Left lung (tissue), 4 donors: ENCODE measurements at regions not wholly inside any gene's neighbourhood (a gene's known extent, or its start where the extent isn't known, plus 50 kb on each side); places are given as distances from the start of the nearest gene placed in this dataset.

Source experiments
- ATAC-seq: fragments of 200-7000 bp; cut with Tn5 transposase; one replicate; pipeline ENCODE4 v1.9.1; 2020; ENCODE audit warnings: moderate library complexity
- DNase-seq, 4 donors: peaks; one replicate each; pipeline ENCODE4 v3.0.0-alpha.2; 2013 to 2020
- H3K27ac ChIP-seq, 2 donors: fragments of 200-600 bp; sonication (generic) in 1 of 2; one replicate each; pipeline versions ENCODE4 v1.5.0 to v1.8.0; 2020 to 2021
- H3K27me3 ChIP-seq, 2 donors: fragments of 200-600 bp; sonication (generic) in 1 of 2; one replicate each; pipeline versions ENCODE4 v1.5.0 to v1.8.0; 2020 to 2021
- H3K36me3 ChIP-seq, 2 donors: fragments of 200-600 bp; sonication (generic) in 1 of 2; one replicate each; pipeline versions ENCODE4 v1.5.0 to v1.8.0; 2020 to 2021
- H3K4me1 ChIP-seq, 2 donors: fragments of 200-600 bp; one replicate each; pipeline ENCODE4 v1.8.0; 2021
- H3K4me3 ChIP-seq, 2 donors: fragments of 200-600 bp; sonication (generic) in 1 of 2; one replicate each; pipeline versions ENCODE4 v1.5.0 to v1.8.0; 2020 to 2021; ENCODE audit warnings: mild to moderate bottlenecking in 1 of 2
- H3K9me3 ChIP-seq, 2 donors: fragments of 200-600 bp; sonication (generic) in 1 of 2; one replicate each; pipeline versions ENCODE4 v1.5.0 to v1.8.0; 2020 to 2021
- CTCF ChIP-seq, 2 donors: fragments of 200-600 bp; sonication (generic) in 1 of 2; IDR thresholded peaks; one replicate each; pipeline versions ENCODE4 v1.5.0 to v1.8.0; 2021; ENCODE audit warnings: antibody characterized with exemption in 2 of 2
- intact Hi-C, 2 donors: fragments of 100-400 bp; cut with DNase I; formaldehyde crosslinking; loops; one replicate each; pipeline versions ENCODE4 v1.11.2 to v1.14.2; 2022
- donor health status: DM: no; HTN: yes; CAD: no.
- donor health status: DM: no; HTN: no; CAD: no.

GRCh38 chr10:107342711-107343110, 178.2 kb upstream of the SORCS1 start:
- H3K4me1 ChIP-seq: no peaks in the 10 kb centered on the region
- no peak overlapping the region for H3K4me3 ChIP-seq
- H3K27ac ChIP-seq: no peak overlapping the region
- H3K9me3 ChIP-seq: peaks cover 0 to 20% of the 10 kb centered on the region in 2 donors
- intact Hi-C loops: no loop called here
- DNase-seq: no peak
- H3K36me3 ChIP-seq: no peaks in the 10 kb centered on the region
- no peak for TF ChIP-seq CTCF (IDR thresholded peaks at IDR 0.05)
- no peaks in the 10 kb centered on the region for H3K27me3 ChIP-seq
- ATAC-seq: no peak

DNA sequence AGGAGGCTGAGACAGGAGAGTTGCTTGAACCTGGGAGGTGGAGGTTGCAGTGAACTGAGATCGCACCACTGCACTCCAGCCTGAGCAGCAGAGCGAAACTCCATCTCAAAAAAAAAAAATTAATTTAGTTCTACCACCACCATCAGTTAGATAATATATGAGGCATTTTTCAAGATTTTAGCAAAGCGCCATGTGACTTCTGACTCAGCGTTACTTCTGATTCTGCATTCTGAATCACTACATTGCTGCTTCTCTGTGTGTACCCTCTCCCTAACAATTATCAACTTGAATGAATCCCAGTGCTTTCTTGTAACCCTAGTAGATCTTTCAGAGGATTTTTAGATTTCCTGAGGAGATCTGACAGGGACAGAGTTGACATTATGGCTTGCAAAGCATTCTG, 176.8 kb upstream of the SORCS1 start:
- no peak for ATAC-seq
- no peak for DNase-seq
- Histone ChIP-seq H3K4me3 (no peak overlapping the region), H3K4me1 (no peaks in the 10 kb centered on the region), H3K27ac (no peak overlapping the region), H3K27me3 (no peaks in the 10 kb centered on the region), H3K36me3 (no peaks in the 10 kb centered on the region), H3K9me3 (peaks cover 0 to 18% of the 10 kb centered on the region in 2 donors)
- TF ChIP-seq CTCF (IDR thresholded peaks at IDR 0.05): no peak
- intact Hi-C loops: no loop called here

DNA sequence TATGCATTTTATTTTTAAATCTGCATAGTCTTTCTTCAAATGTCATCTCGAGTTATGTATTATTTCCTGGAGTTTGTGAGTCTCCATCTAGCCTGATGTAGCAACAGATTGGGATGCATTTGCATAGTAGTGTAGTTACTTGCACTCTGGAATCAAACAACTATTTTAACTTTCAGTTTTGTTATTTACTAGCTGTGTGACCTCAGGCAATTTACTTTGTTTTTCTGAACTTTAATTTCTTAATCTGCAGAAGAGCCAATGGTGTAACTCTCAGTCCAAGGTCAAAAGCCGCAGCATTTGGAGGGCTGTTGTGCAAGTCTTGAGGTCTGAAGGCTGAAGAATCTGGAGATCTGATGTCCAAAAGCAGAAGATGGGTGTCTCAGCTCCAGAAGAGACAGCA, 175.8 kb upstream of the SORCS1 start:
- ATAC-seq: no peak
- no peak for TF ChIP-seq CTCF (IDR thresholded peaks at IDR 0.05)
- Histone ChIP-seq H3K36me3 (no peaks in the 10 kb centered on the region), H3K4me1 (no peaks in the 10 kb centered on the region), H3K27ac (no peak overlapping the region), H3K27me3 (no peaks in the 10 kb centered on the region), H3K9me3 (peaks cover 0 to 17% of the 10 kb centered on the region in 2 donors), H3K4me3 (no peak overlapping the region)
- DNase-seq: no peak
- intact Hi-C loops: no loop called here

GRCh38 chr10:107336061-107336460, 171.6 kb upstream of the SORCS1 start:
- Histone ChIP-seq H3K27me3 (no peaks in the 10 kb centered on the region), H3K4me3 (no peak overlapping the region), H3K27ac (no peak overlapping the region), H3K4me1 (no peaks in the 10 kb centered on the region), H3K9me3 (no peaks in the 10 kb centered on the region), H3K36me3 (no peaks in the 10 kb centered on the region)
- DNase-seq (no peak), ATAC-seq (no peak)
- no peak for TF ChIP-seq CTCF (IDR thresholded peaks at IDR 0.05)
- intact Hi-C loops: no loop called here

DNA sequence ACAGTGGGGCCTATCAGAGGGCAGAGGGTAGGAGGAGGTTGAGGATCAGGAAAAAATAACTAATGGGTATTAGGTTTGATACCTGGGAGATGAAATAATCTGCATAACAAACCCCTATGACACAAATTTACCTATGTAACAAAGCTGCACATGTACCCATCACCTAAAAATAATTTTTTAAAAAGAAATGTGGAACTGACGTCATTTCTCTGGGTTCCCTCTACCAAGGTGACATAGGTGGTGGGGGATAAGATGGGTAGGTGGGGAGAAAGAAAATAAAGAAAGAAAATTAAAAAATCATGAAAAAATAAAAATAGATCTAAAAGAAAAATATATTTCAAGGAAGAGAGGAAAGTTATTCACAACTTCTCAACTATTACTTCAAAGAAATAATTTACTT, 153.1 kb upstream of the SORCS1 start:
- Histone ChIP-seq H3K4me1 (no peaks in the 10 kb centered on the region), H3K4me3 (no peak overlapping the region), H3K27me3 (no peaks in the 10 kb centered on the region), H3K9me3 (no peaks in the 10 kb centered on the region), H3K27ac (no peak overlapping the region), H3K36me3 (no peaks in the 10 kb centered on the region)
- DNase-seq: no peak
- no peak for ATAC-seq
- TF ChIP-seq CTCF (IDR thresholded peaks at IDR 0.05): no peak
- intact Hi-C loops: no loop called here
